H1 (cell line): ENCODE measurements at regions not wholly inside any gene's neighbourhood (a gene's known extent, or its start where the extent isn't known, plus 50 kb on each side); places are given as distances from the start of the nearest gene placed in this dataset.

ENCODE experiments used
- CTCF ChIA-PET: fragments of 300-600 bp; sonication (Branson Sonifier 250); formaldehyde crosslinking; loops from one replicate; lab custom pipeline; 2021; ENCODE audit not compliant: partially characterized antibody; lab: Charles Lee
- POLR2A ChIA-PET: fragments of 300-600 bp; sonication (Branson Sonifier 250); formaldehyde crosslinking; loops from one replicate; lab custom pipeline; 2021; ENCODE audit warnings: inconsistent platforms; ENCODE audit not compliant: partially characterized antibody; lab: Charles Lee
- DNase-seq, 2 experiments: peaks; one replicate each; pipeline versions ENCODE4 v3.0.0 to v3.0.0-alpha.2; 2010 to 2022; ENCODE audit warnings: low spot score in 2 of 2, low read depth in 1 of 2, mixed read lengths in 1 of 2
- FAIRE-seq: peaks from 2 replicates; lab custom pipeline; 2011; peaks lifted over from hg19 to GRCh38; lab: Jason Lieb, UNC
- H2AFZ ChIP-seq: 2 replicates; pipeline ENCODE4 v1.8.1; 2012; ENCODE audit warnings: low read length, inconsistent platforms
- H2AK5ac ChIP-seq: 2 replicates; pipeline ENCODE4 v1.6.1; 2013; ENCODE audit warnings: low read depth, low read length
- H2BK120ac ChIP-seq: replicated peaks from 2 replicates; pipeline ENCODE3; 2013; ENCODE audit warnings: low read depth, low read length, inconsistent platforms
- H2BK12ac ChIP-seq: 2 replicates; pipeline ENCODE4 v1.6.1; 2013; ENCODE audit warnings: low read depth, low read length
- H2BK15ac ChIP-seq: 2 replicates; pipeline ENCODE4 v1.6.1; 2013; ENCODE audit warnings: low read length
- H2BK20ac ChIP-seq: 2 replicates; pipeline ENCODE4 v1.6.1; 2013; ENCODE audit warnings: low read length
- H2BK5ac ChIP-seq: 2 replicates; pipeline ENCODE4 v1.6.1; 2013; ENCODE audit warnings: low read depth, low read length
- H3K14ac ChIP-seq: 2 replicates; pipeline ENCODE4 v1.6.1; 2013; ENCODE audit warnings: inconsistent platforms; ENCODE audit not compliant: insufficient read length
- H3K18ac ChIP-seq: 2 replicates; pipeline ENCODE4 v1.6.1; 2013; ENCODE audit warnings: low read length; ENCODE audit errors: extremely low read depth
- H3K23ac ChIP-seq: 2 replicates; pipeline ENCODE4 v1.6.1; 2013; ENCODE audit warnings: inconsistent platforms; ENCODE audit not compliant: insufficient read length
- H3K23me2 ChIP-seq: 2 replicates; pipeline ENCODE4 v1.6.1; 2013; ENCODE audit warnings: low read depth, low read length
- H3K27ac ChIP-seq: 2 replicates; pipeline ENCODE4 v1.6.1; 2011; ENCODE audit warnings: low read depth, low read length, inconsistent platforms
- H3K27me3 ChIP-seq, 4 experiments: replicated peaks in 1 of 4; 1 replicate in 1 of 4; 2 replicates in 3 of 4; pipeline versions ENCODE4 v1.6.1 to v1.8.1; 2011 to 2013; ENCODE audit warnings: low read length in 3 of 4, mild to moderate bottlenecking in 3 of 4, inconsistent platforms in 2 of 4, mixed read lengths in 2 of 4, moderate library complexity in 1 of 4; ENCODE audit not compliant: control insufficient read depth in 3 of 4, insufficient read depth in 3 of 4; ENCODE audit errors: extremely low read depth in 1 of 4
- H3K36me3 ChIP-seq, 4 experiments: 2 replicates each; pipeline versions ENCODE4 v1.6.1 to v1.8.1; 2011 to 2013; ENCODE audit warnings: mild to moderate bottlenecking in 4 of 4, low read length in 3 of 4, moderate library complexity in 2 of 4, control low read depth in 1 of 4, inconsistent platforms in 1 of 4; ENCODE audit not compliant: insufficient read depth in 4 of 4, control insufficient read depth in 2 of 4
- H3K4ac ChIP-seq: replicated peaks from 2 replicates; pipeline ENCODE3; 2013; ENCODE audit warnings: low read length, low read depth, mixed read lengths, inconsistent platforms; ENCODE audit not compliant: insufficient read length
- H3K4me1 ChIP-seq, 4 experiments: replicated peaks in 1 of 4; 1 replicate in 1 of 4; 2 replicates in 3 of 4; pipeline versions ENCODE4 v1.6.1 to v1.8.1; 2011 to 2013; ENCODE audit warnings: low read length in 3 of 4, inconsistent platforms in 2 of 4, mixed read lengths in 1 of 4; ENCODE audit not compliant: insufficient read depth in 4 of 4, control insufficient read depth in 3 of 4
- H3K4me2 ChIP-seq, 2 experiments: 2 replicates each; pipeline versions ENCODE4 v1.6.1 to v1.8.1; 2011 to 2013; ENCODE audit warnings: low read depth in 2 of 2, low read length in 2 of 2, control low read depth in 1 of 2, inconsistent platforms in 1 of 2, mild to moderate bottlenecking in 1 of 2; ENCODE audit not compliant: insufficient read depth in 1 of 2
- H3K4me3 ChIP-seq, 4 experiments: fragments of 200-600, 300-600 bp in 1 of 4; sonication (generic), shearing (Covaris generic), sonication (Bioruptor Twin) in 1 of 4; 2 replicates each; pipeline versions ENCODE4 v1.5.1 to v1.8.1; 2011 to 2016; ENCODE audit warnings: low read length in 4 of 4, low read depth in 3 of 4, control low read depth in 2 of 4, inconsistent platforms in 2 of 4, mild to moderate bottlenecking in 2 of 4, mixed read lengths in 1 of 4, moderate library complexity in 1 of 4; ENCODE audit not compliant: insufficient read depth in 2 of 4; ENCODE audit errors: extremely low read depth in 1 of 4
- H3K56ac ChIP-seq: replicated peaks from 2 replicates; pipeline ENCODE3; 2013; ENCODE audit warnings: low read depth, mild to moderate bottlenecking, mixed read lengths, low read length, inconsistent platforms; ENCODE audit not compliant: insufficient read length
- H3K79me1 ChIP-seq: 2 replicates; pipeline ENCODE4 v1.6.1; 2013; ENCODE audit warnings: low read depth, low read length, control low read depth
- H3K79me2 ChIP-seq, 2 experiments: 2 replicates each; pipeline versions ENCODE4 v1.6.1 to v1.8.1; 2012 to 2013; ENCODE audit warnings: low read length in 2 of 2, mild to moderate bottlenecking in 2 of 2, inconsistent platforms in 1 of 2; ENCODE audit not compliant: insufficient read depth in 2 of 2, control insufficient read depth in 1 of 2
- H3K9ac ChIP-seq, 4 experiments: replicated peaks in 1 of 4; 1 replicate in 1 of 4; 2 replicates in 3 of 4; pipeline versions ENCODE4 v1.6.1 to v1.8.1; 2011 to 2013; ENCODE audit warnings: low read depth in 3 of 4, low read length in 3 of 4, control low read depth in 2 of 4, mild to moderate bottlenecking in 2 of 4, moderate library complexity in 2 of 4, inconsistent platforms in 1 of 4; ENCODE audit errors: extremely low read depth in 1 of 4
- H3K9me3 ChIP-seq, 2 experiments: 2 replicates each; pipeline versions ENCODE4 v1.6.1 to v1.8.1; 2012 to 2013; ENCODE audit warnings: mild to moderate bottlenecking in 2 of 2, moderate library complexity in 2 of 2, control low read depth in 1 of 2, inconsistent platforms in 1 of 2, low read depth in 1 of 2, low read length in 1 of 2, mixed read lengths in 1 of 2; ENCODE audit not compliant: insufficient read depth in 2 of 2
- H4K20me1 ChIP-seq, 2 experiments: replicated peaks in 1 of 2; 2 replicates each; pipeline versions ENCODE3 to v1.8.1; 2011 to 2013; ENCODE audit warnings: inconsistent platforms in 2 of 2, low read length in 2 of 2, mild to moderate bottlenecking in 1 of 2; ENCODE audit not compliant: insufficient read depth in 2 of 2, control insufficient read depth in 1 of 2
- H4K5ac ChIP-seq: 2 replicates; pipeline ENCODE4 v1.6.1; 2013; ENCODE audit warnings: low read length, low read depth, mixed read lengths, inconsistent platforms; ENCODE audit not compliant: insufficient read length
- H4K8ac ChIP-seq: 2 replicates; pipeline ENCODE4 v1.8.0; 2013; ENCODE audit warnings: mild to moderate bottlenecking, moderate library complexity, low read length, inconsistent platforms; ENCODE audit not compliant: insufficient read depth; ENCODE audit errors: extremely low read depth
- H4K91ac ChIP-seq: replicated peaks from 2 replicates; pipeline ENCODE3; 2013; ENCODE audit warnings: low read length, mixed read lengths, inconsistent platforms; ENCODE audit not compliant: insufficient read length
- BACH1 ChIP-seq: IDR thresholded peaks from 2 replicates; pipeline ENCODE4 v1.6.1; 2012; ENCODE audit warnings: low read length, improper control_type of control experiment
- TAF1 ChIP-seq: IDR thresholded peaks from 2 replicates; pipeline ENCODE4 v1.6.1; 2011; ENCODE audit warnings: mild to moderate bottlenecking, low read depth, low read length
- WGBS, 2 experiments: shearing (Covaris generic) in 1 of 2; methylation state at CpG; one replicate each; pipeline versions ENCODE4 v1.1.6 to v1.1.7; 2013 to 2015; ENCODE audit warnings: low lambda C conversion rate in 2 of 2, mixed read lengths in 2 of 2, inconsistent platforms in 1 of 2, low coverage in 1 of 2, missing lambda C conversion rate in 1 of 2; ENCODE audit not compliant: insufficient replicate concordance in 2 of 2, insufficient coverage in 1 of 2, insufficient read length in 1 of 2; ENCODE audit errors: extremely low coverage in 1 of 2, missing lambda C conversion rate in 1 of 2; 5-methylcytosine and 5-hydroxymethylcytosine counted together

GRCh38 chr3:107100137-107100536, 277.1 kb upstream of the CCDC54 start:
- Histone ChIP-seq H3K4me2 (no peak overlapping the region), H2BK15ac (no peak overlapping the region; the same call in 1 of the 2 replicates), H3K27ac (no peak overlapping the region), H3K79me2 (no peaks in the 10 kb centered on the region), H4K91ac (no peak overlapping the region), H3K23ac (no peak overlapping the region), H3K4me3 (no peak overlapping the region), H3K9me3 (peaks cover 4 to 8% of the 10 kb centered on the region in 2 experiments; a peak in 1 of 4 replicates), H3K4me1 (no peaks in the 10 kb centered on the region), H3K9ac (no peak overlapping the region), H4K5ac (no peak overlapping the region), H3K36me3 (no peaks in the 10 kb centered on the region), H4K20me1 (no peaks in the 10 kb centered on the region), H2BK5ac (no peak overlapping the region), H3K14ac (no peak overlapping the region), H3K4ac (no peak overlapping the region), H2BK120ac (no peak overlapping the region), H3K79me1 (no peaks in the 10 kb centered on the region), H3K18ac (no peak overlapping the region), H4K8ac (no peak overlapping the region), H3K27me3 (no peaks in the 10 kb centered on the region), H2BK20ac (no peak overlapping the region), H2AFZ (no peak overlapping the region), H2AK5ac (no peak overlapping the region), H3K23me2 (no peaks in the 10 kb centered on the region), H2BK12ac (no peak overlapping the region), H3K56ac (no peak overlapping the region)
- POLR2A ChIA-PET = no interaction called here
- DNase-seq (no peak), FAIRE-seq (no peak)
- 88% methylated on average over 1 of the region's 1 CpG; no CpG with 5 or more reads in 1 of the 2 experiments for WGBS, 2 experiments
- CTCF ChIA-PET = interaction anchor here (0.9 to 3.3 kb wide), 3 partner anchors 18 to 1414 kb away, joined by 3 to 18 read pairs (median 3); no protein-coding TSS in a partner anchor
- TF ChIP-seq TAF1 (no peak), BACH1 (no peak)
